Body of pancreas (tissue), 4 donors: ENCODE measurements at regions not wholly inside any gene's neighbourhood (a gene's known extent, or its start where the extent isn't known, plus 50 kb on each side); places are given as distances from the start of the nearest gene placed in this dataset.

Experiments used
- ATAC-seq: fragments of 150-250 bp; one replicate; pipeline ENCODE4 v1.9.1; 2016
- DNase-seq, 4 donors: peaks; one replicate each; pipeline ENCODE4 v3.0.0-alpha.2; 2019
- H3K27ac ChIP-seq, 4 donors: fragments of 200-600 bp; sonication (generic); 1 replicate in 3 of 4; 2 replicates in 1 of 4; pipeline versions ENCODE4 v1.5.1 to v1.6.1; 2016 to 2019; ENCODE audit warnings: mild to moderate bottlenecking in 1 of 4, mixed read lengths in 1 of 4, moderate library complexity in 1 of 4
- H3K27me3 ChIP-seq, 2 donors: fragments of 200-600 bp; sonication (generic); one replicate each; pipeline ENCODE4 v1.6.0; 2016; ENCODE audit warnings: mild to moderate bottlenecking in 1 of 2
- H3K36me3 ChIP-seq, 2 donors: fragments of 200-600 bp; sonication (generic); replicated peaks in 1 of 2; 2 replicates each; pipeline ENCODE4 v1.5.1; 2016; ENCODE audit warnings: low read depth in 2 of 2; ENCODE audit not compliant: insufficient read depth in 1 of 2
- H3K4me1 ChIP-seq: fragments of 200-600 bp; sonication (generic); one replicate; pipeline ENCODE4 v1.6.0; 2016
- H3K4me3 ChIP-seq, 2 donors: fragments of 200-600 bp; sonication (generic); 1 replicate in 1 of 2; 2 replicates in 1 of 2; pipeline ENCODE4 v1.5.1; 2016 to 2019
- H3K9me3 ChIP-seq, 3 donors: fragments of 200-600 bp; sonication (generic); 1 replicate in 2 of 3; 2 replicates in 1 of 3; pipeline ENCODE4 v1.5.1; 2016
- CTCF ChIP-seq, 7 experiments: fragments of 450-650 bp in 4 of 7; fragments of 200-600 bp in 3 of 7; sonication (generic) in 3 of 7; IDR thresholded peaks; one replicate each; pipeline ENCODE4 v1.5.1; 2016 to 2019; ENCODE audit warnings: antibody characterized with exemption in 7 of 7
- POLR2A ChIP-seq, 3 donors: fragments of 450-650 bp; IDR thresholded peaks; one replicate each; pipeline ENCODE4 v1.6.1; 2016; ENCODE audit warnings: antibody characterized with exemption in 3 of 3, mild to moderate bottlenecking in 2 of 3
- WGBS, 2 donors: methylation state at CpG; one replicate each; pipeline ENCODE4 v1.1.5; 2017; 5-methylcytosine and 5-hydroxymethylcytosine counted together
- intact Hi-C: fragments of 100-400 bp; cut with DNase I; formaldehyde crosslinking; loops from one replicate; pipeline ENCODE4 v1.15.1; 2023

GRCh38 chr18:77539860-77540259 lies 290.2 kb downstream of the GALR1 start:
- H3K27ac ChIP-seq, result no peak overlapping the region
- no peaks in the 10 kb centered on the region for H3K9me3 ChIP-seq
- intact Hi-C loops, result no loop called here
- WGBS, 2 donors, result 89 to 92% methylated on average over 6 of the region's 6 CpGs
- no peak overlapping the region for H3K4me3 ChIP-seq
- no peaks in the 10 kb centered on the region for H3K36me3 ChIP-seq
- no peaks in the 10 kb centered on the region for H3K27me3 ChIP-seq
- TF ChIP-seq CTCF (IDR thresholded peaks at IDR 0.05) (no peak), POLR2A (IDR thresholded peaks at IDR 0.05) (no peak)
- ATAC-seq, result no peak
- DNase-seq, result no peak
- no peaks in the 10 kb centered on the region for H3K4me1 ChIP-seq

- no peak overlapping the region for H3K27ac ChIP-seq
- WGBS, 2 donors, result 86 to 89% methylated on average over 6 of the region's 6 CpGs
- H3K36me3 ChIP-seq, result no peaks in the 10 kb centered on the region
- H3K4me3 ChIP-seq, result no peak overlapping the region
- H3K27me3 ChIP-seq, result no peaks in the 10 kb centered on the region
- ATAC-seq (no peak), DNase-seq (no peak)
- H3K4me1 ChIP-seq, result peaks cover 14% of the 10 kb centered on the region
- TF ChIP-seq POLR2A (IDR thresholded peaks at IDR 0.05), result no peak
- TF ChIP-seq CTCF (IDR thresholded peaks at IDR 0.05), result no peak
- intact Hi-C loops, result no loop called here
- H3K9me3 ChIP-seq, result no peaks in the 10 kb centered on the region
Measured at GRCh38 chr18:77544792-77545191, 295.1 kb downstream of the GALR1 start.

- Histone ChIP-seq H3K4me3 (no peak overlapping the region), H3K27ac (no peak overlapping the region), H3K9me3 (no peaks in the 10 kb centered on the region), H3K27me3 (no peaks in the 10 kb centered on the region), H3K36me3 (no peaks in the 10 kb centered on the region), H3K4me1 (peaks cover 14% of the 10 kb centered on the region)
- peak; percentile 58 to 78 (median 69) for DNase-seq
- no peak for TF ChIP-seq CTCF (IDR thresholded peaks at IDR 0.05)
- TF ChIP-seq POLR2A (IDR thresholded peaks at IDR 0.05), result no peak
- peak; percentile 75 for ATAC-seq
- WGBS, 2 donors, result 30 to 33% methylated on average over 5 of the region's 5 CpGs
- intact Hi-C loops, result no loop called here
Measured at GRCh38 chr18:77547757-77548156, 298.1 kb downstream of the GALR1 start.

- WGBS, 2 donors, result 81 to 83% methylated on average over 5 to 8 of the region's 8 CpGs
- ATAC-seq, result no peak
Measured at GRCh38 chr18:77548790-77549420, 299.3 kb downstream of the GALR1 start.

More at GRCh38 chr18:77548790-77549420, 299.3 kb downstream of the GALR1 start:
- no peak for TF ChIP-seq CTCF (IDR thresholded peaks at IDR 0.05)
- TF ChIP-seq POLR2A (IDR thresholded peaks at IDR 0.05), result no peak
- peaks cover 14% of the 10 kb centered on the region for H3K4me1 ChIP-seq
- H3K9me3 ChIP-seq, result no peaks in the 10 kb centered on the region
- H3K36me3 ChIP-seq, result no peaks in the 10 kb centered on the region
- H3K4me3 ChIP-seq, result no peak overlapping the region
- no peak for DNase-seq
- intact Hi-C loops, result no loop called here
- no peaks in the 10 kb centered on the region for H3K27me3 ChIP-seq
- H3K27ac ChIP-seq, result no peak overlapping the region
